HG03571 (cell line): ENCODE measurements at regions not wholly inside any gene's neighbourhood (a gene's known extent, or its start where the extent isn't known, plus 50 kb on each side); places are given as distances from the start of the nearest gene placed in this dataset.

Source experiments
- ATAC-seq: cut with Tn5 transposase; IDR thresholded peaks from one replicate; pipeline ENCODE4 v1.9.1; 2021; ENCODE audit not compliant: unreplicated experiment

DNA sequence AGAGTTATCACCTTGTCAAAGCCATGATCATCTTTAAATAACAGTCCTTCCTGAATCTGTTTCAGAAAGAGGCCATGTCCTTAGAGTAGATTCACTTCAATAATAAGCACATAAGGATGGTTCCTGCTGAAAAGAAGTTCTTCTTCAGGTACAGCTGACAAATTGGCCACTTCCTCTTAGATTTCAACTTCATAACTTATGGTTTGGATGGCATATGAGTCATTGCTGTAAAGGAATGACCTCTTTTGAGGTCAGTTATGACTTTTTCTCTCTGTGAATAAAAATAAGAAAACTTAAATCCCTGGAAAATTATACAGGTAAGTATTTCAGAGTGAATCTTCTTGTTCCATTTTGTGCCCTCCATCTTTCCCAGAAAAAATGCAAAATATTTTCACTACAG, 555.3 kb upstream of the ZNF462 start:
- ATAC-seq = no peak

DNA sequence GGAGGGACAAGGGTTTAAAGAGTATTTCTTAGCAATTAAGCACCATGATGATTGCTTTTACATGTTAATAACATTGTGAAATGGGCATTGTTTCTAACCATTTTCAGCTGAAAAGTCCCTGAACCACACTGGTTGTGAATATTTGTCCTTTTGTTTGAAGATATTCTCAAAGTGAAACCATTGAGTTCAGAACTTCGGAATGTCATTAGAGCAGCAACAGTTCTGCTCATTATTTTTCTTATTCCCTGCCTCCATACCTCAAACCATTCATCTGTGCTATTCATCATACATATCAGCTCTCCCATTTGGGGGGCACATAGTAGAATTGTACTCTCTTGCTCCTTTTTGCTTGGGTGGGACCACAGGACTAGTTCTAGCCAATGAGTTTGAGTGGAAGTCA, 553.0 kb upstream of the ZNF462 start:
- ATAC-seq = no peak

DNA sequence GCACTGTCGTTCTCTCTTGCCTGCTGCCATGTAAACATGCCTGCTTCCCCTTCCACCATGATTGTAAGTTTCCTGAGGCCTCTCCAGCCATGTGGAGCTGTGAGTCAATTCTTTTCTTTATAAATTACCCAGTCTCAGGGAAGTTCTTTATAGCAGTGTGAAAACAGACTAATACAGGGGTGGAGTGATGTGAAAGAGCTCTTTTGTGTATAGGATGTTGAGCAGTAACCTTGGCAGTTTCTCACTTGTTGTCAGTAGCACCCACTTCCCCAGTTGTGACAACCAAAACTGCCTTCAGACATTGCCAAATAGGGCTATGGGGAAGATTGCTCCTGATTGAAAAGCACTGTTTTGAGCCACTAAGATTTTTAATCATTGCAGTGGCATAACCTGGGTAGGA, 552.2 kb upstream of the ZNF462 start:
- ATAC-seq = no peak

DNA sequence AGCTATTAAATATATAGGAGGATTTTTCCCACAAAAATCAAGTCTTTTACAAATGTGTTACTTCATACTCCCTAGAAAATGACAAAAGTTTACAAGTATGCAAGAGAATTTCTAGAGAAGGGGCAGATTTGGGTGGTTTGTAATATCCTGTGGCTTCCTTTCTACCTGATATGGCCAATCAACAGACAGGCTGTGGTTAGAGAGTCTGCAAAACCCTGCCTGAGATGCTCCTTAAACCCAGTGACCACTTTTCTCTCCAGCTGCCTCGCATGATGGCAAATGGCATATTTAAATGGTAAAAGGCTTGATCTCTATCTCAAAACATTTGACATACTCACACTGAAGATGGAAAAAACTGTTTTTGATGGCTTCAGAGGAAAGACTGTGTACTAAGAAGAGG, 550.1 kb upstream of the ZNF462 start:
- ATAC-seq = no peak

DNA sequence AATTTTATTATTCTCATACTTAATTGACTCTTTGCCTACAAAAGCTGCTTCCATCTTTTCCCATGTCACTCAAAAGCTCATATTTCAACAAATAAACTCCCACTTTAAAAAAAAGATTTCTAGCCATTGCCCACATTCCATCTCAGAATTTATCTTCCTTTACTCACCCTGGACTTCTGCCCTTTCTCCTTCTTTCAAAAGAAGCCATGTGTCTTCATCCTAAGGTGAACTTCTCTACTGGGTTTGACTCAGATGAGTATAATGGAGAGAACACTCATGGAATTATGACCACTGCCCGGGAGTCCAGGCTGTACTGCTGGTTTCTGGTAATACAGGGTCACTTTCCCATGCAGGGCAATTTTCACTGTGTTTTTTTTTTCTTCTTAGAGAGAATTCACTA, 548.5 kb upstream of the ZNF462 start:
- ATAC-seq = no peak

DNA sequence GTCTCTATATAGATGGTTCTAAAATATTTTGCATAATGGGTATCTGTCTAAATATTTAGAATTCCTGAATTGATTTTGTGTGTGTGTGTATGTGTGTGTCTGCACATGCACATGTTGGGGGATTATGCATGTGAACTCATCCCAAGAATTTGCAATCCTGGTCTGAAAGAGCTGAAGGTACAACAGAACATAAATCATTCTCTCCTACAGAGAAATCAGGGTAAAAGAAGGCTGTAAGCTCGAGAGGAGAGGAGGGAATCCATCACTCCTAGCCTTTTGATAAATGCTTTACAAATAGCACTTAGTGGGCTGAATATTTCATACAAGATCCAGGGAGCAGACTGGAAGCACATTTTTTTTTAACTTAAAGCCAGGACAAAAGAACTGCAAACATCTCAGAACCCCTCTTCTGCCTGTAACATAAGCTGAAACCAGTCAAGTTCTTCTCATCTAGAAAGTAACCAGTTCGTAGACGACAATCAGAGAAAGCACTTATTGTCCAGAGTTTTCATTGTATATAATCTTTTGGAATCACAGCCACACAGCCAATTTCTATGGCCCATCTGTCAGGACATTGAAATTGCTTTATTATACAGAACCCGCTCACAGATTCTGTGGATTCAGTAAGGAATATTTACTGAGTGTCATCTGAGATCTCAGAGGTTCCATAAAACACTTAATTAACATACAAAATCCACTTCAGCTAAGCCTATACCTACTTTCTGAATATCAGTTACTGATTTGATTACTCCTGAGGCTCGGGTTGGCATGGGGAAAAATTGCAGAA, 541.4 kb upstream of the ZNF462 start:
- ATAC-seq = no peak

DNA sequence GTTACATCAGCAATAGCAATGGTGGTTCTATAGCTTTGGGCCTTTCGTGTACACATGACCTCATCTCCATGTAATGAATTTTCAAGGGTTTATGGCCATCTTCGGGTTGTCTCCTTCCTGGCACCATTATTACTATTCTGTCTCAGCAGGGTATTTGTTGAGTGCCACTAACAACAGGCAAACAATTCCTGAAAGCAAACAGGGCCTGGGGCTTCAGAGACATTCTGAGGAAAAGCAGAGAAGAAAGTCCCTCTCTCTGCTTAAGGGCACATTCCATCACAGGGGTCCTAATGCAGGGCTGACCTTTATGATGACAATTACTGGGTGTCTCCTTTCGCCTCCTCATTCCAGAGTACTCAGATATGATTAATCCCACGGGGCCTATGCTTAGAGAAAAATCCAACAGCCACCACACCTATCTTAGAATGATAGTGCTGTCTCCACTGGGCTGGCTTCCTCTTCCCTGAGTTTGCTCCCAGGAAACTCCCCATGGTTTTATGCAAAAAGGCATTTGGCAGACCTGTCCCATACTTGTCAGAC, 540.2 kb upstream of the ZNF462 start:
- no peak for ATAC-seq

DNA sequence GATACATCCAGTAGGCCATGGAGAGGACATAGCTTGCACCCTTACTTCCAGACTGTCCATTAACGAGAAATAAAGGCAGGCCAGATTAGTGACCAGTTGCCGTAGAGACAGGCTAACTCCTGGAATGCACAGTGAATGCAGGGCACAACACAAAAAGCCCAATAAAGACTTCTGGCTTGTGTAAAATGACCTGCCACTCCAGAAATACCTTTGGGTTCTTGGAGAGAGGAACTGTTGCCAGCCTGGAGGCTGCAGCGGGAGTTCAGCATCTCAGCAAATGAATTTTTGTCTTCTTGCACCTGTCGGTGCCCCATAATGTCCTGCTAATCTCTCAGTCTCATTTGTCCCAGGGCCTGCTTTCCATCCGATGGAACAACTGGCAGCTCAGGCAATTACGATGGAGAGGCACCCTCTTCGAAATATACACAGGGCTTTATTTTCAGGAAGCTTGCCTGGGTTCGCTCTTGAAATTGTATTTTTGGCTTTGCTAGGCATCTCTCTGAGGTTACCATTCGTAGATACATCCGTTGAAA, 538.8 kb upstream of the ZNF462 start:
- no peak for ATAC-seq

DNA sequence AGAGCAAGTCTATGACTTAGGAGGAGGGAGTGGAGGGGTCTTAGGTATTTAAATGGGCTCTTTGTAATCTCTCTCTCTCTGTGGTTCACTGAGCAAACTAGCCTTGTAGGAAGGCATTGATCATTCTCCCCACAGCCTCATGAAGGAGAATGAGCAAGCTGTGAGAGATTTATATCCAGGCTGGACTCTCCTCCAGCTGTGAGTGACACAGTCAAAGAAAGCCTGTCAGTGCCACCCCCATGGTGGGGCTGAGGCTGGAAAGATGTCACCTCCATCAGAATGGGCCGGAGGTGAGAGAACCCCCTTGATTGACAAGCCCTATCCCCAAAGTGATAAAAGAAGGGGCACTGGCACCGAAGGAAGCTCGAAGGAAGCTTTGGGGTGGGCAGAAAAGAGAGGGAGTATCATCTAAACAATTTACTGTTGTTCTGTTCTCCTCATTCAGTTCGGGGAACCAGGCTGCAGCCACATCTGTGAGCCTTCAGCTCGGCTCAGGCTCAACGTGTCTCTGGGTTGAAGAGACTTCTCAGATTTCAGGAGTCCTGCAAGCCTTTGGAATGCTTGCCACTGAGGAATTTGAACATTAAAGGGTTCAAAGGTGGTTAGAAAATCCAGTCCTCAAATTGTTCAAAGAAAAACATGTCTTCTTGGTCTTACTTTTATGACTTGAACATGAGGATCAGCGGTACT, 538.2 kb upstream of the ZNF462 start:
- no peak for ATAC-seq

DNA sequence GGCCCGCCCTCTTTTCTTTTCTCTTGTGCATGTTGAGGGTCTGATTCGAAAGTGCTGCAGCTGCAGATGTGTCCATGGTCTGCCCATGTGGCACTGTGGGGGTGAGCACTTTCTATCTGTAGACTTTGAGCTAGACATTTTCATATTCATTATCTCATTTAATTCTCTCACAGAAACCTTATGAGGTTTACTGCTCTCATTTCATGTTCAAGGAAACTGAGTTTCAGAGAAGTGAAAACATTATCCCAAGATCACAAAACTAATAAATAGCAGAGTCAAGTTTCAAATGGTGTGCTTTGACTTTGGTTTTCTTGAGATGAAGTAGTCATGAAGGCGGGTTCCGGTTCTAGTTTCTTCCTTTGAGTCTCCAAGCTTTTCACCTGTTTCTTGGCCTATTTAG, 536.5 kb upstream of the ZNF462 start:
- ATAC-seq = no peak

DNA sequence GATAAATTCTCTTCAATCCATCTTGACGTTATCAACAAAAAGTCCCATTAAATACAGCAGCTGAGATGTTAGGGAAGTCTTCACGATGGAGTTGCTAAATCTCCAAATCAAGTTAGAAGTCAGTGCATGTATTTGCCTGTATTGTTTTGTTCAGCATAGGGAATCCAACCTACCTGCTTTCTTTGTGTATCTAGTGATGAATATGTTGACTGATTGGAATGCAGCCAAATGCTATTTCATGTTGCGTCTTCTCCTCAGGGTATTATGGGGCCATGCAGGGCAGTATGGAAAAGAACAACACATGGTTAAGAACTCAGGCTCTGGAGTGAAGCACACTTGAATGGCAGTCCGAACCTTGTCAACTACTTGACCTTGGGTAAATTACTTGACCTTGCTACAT, 529.5 kb upstream of the ZNF462 start:
- no peak for ATAC-seq

DNA sequence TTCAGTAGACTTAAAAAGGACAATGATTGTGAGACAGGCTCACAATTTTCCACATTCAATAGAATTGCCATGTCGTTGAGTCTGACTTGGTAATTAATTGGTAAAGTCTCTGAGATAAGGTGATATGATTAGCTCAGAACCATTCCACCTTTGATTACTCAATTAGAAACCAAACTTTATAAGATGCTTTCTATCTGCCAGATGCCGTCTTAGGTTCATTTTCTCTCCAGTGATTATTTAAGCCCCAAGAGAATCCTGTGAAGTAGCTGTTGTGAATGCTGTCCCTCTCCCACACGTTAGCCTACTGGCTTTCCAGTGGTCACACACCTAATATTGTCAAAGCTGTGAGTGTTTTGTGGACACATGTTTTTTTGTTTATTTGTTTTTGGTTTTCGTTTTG, 528.9 kb upstream of the ZNF462 start:
- no peak for ATAC-seq

DNA sequence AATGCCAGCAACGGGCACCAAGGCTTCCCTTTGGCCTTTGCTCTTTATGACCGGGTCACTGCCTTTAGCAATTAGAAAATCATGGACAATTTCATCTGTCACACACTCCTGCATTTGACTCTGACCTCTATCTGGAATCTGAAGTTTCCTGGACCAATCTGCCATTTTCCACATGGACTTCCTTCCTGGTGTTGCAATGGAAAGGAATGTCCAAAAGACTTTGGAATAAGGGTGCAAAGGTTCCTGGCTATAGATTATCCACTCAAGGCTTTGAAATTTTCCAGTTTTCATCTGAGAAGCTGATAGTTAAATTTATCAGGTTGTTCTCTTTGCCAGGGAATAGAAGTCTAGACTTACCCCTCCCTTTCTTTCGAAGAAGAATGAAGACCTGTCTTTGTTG, 523.1 kb upstream of the ZNF462 start:
- no peak for ATAC-seq

DNA sequence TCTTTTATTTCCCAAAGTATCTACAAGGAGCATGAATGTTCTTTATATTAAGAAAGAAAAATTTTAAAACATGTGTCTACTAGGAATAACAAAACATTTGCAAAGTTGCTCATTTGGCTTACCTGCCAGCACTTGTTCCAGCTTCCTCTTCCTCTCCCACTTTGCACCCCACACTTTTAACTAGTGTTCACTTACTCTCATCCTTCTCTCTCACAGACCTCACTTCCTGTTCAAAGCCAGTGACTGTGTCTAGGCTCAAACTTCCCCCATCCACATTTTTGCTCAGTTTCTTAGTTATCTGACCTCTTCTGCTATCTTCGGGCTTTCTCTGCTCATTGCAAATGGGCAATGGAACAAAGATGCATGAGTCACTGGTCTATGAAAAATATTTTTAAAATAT, 512.2 kb upstream of the ZNF462 start:
- ATAC-seq = no peak

DNA sequence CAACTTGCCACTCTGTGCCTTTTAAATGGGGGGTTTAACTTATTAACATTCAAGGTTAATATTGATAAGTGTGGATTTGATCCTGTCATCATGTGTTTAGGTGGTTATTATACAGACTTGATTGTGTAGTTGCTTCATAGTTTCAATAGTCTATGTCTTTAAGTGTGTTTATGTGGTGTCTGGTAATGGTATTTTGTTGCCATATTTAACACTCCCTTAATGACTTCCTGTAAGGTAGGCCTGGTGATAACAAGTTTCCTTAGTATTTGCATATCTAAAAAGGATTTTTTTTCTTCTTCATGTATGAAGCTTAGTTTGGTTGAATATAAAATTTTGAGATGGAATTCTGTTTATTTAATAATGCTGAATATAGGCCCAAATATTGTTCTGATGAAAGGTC, 506.0 kb upstream of the ZNF462 start:
- no peak for ATAC-seq

DNA sequence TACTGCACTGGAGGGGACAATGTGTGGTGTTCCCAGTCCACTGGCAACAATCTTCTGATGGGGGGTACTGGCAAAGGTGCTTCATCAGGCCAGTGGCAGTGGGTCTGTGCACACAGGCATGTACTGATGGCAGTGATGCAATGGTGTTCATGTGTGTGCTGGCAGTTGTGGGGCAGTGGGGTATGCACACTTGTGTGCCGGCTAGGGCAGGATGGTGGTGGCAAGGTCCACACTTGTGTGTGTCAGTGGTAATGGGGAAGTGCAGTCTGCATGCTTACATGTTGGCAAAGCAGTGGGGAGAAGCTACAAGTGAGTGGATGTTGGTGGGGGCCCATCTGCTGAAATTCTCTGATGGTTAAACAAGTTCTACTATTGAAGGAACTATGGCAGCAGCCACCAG, 504.6 kb upstream of the ZNF462 start:
- ATAC-seq = no peak

DNA sequence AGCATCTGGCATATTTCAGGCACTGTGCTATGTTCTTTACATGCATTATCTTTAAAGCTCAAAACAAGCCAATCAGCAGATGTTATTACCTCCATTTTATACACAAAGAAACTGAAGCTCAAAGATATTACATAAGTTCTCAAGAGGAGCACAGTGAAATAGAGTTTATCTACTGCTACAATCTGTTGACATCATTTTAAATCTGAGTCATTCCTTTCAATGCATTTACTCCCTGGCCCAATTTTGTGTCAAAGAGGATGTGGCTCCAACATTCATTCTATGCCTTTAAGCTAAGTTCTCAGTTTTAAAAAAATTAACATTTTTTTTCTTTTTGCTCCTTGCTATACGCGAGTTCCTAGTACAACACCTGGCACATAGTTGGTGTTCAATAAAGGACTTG, 486.3 kb upstream of the ZNF462 start:
- ATAC-seq = no peak

DNA sequence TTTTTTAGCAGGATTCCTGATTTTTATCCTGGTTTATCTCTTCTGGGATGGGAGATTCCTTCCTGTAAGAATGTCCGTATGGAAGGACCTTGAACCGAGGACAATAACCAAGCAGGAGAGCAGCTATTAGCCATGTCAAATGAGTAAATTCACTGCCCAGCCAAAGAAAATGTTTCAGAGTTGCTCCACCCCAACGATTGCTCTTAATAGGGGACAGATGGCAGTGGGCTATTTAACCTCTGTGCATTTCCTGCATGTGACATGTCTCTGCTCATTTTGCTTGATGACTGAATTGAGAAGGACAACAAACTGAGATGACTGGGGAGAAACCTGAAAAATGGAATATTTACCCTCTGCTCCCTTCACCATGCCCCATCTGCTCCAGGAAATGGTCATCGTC, 479.9 kb upstream of the ZNF462 start:
- ATAC-seq = no peak

DNA sequence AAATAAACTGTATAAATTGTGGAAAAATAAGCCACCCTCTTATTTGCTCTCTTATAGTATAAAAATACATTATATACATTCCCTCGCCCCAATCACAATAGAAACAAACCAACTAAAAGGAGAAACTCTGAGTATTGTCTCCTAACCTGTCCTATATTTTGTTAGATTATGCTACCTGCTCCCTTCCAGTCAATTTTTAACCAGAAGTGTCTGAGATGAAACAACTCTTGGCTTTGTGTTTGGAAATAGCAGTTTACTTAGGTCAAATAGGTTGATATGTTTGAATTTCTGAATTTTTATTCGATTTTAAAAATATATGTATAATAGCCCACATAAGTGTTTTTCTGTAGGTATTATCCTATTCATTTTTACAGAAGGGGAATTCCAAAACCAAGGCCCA, 475.0 kb upstream of the ZNF462 start:
- no peak for ATAC-seq

DNA sequence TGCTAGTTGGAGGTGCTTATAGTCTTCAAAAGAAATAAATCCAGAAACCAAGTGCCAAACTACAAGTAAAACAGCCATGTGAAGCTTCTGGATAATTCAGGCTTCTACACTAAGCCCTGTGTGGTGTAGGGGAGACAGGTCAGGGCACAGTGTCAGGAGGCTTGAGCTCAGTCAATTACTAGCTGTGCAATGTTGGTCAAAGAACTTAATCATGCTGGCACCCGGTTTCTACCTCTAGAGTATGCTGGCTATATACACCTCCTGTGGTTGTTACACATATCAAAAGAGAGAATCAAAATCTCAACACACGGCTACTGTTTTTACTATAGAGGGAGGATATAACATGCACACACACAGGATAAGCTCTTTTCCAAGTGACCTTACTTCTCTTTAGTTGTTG, 469.7 kb upstream of the ZNF462 start:
- ATAC-seq = no peak

DNA sequence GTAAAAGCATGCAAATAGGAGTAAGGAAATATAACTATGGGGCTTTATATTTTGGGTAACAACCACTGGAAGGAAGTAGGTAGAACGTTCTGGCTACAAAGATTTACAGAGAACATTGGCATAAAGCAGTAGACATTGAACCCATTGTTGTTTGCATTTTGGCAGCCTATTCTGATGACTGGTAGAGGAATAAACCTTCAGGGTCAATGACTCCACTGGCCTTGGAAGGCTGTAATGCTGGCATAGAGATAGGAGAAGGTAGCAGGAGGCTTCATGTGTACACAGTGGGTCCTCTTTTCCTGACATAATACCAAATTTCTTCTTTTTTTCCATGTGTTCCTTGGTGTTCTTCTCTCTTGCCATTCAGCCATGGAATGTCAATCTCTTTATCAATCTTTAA, 462.8 kb upstream of the ZNF462 start:
- no peak for ATAC-seq

DNA sequence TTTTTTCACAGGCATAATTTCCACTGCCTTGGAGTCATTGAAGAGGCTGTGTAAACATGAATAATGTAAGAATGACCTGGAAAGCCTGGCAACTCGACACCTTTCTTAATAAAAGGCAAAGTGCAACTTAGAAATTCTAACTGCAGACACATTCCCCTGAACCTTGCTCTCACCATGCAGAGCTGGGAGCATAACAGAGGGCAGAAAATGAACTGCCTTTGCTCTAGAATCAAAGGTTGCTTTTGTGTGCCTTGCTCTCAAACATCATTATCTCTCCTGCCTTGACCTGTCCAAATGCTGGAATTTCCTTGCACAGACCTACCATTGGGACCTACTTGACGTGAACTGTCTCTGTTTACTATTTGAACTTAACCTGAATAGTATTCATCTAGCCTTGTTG, 462.0 kb upstream of the ZNF462 start:
- ATAC-seq = no peak
